Colonic mucosa (tissue), 4 donors: ENCODE measurements at regions not wholly inside any gene's neighbourhood (a gene's known extent, or its start where the extent isn't known, plus 50 kb on each side); places are given as distances from the start of the nearest gene placed in this dataset.

Source experiments
- DNase-seq: peaks from one replicate; pipeline ENCODE4 v3.0.0-alpha.2; 2020
- H3K27ac ChIP-seq: fragments of 200-600 bp; one replicate; pipeline ENCODE4 v1.8.0; 2021
- H3K27me3 ChIP-seq: fragments of 200-600 bp; one replicate; pipeline ENCODE4 v1.8.0; 2021
- H3K36me3 ChIP-seq: fragments of 200-600 bp; one replicate; pipeline ENCODE4 v1.8.0; 2021
- H3K4me1 ChIP-seq: fragments of 200-600 bp; one replicate; pipeline ENCODE4 v1.8.0; 2021; ENCODE audit warnings: mild to moderate bottlenecking
- H3K4me3 ChIP-seq: fragments of 200-600 bp; one replicate; pipeline ENCODE4 v1.8.0; 2021
- H3K9ac ChIP-seq, 2 donors: one replicate each; pipeline ENCODE4 v1.7.0; 2013; ENCODE audit warnings: control low read depth in 2 of 2, low read depth in 2 of 2, low read length in 2 of 2
- H3K9me3 ChIP-seq: fragments of 200-600 bp; one replicate; pipeline ENCODE4 v1.8.0; 2021
- CTCF ChIP-seq: fragments of 200-600 bp; IDR thresholded peaks from one replicate; pipeline ENCODE4 v1.8.0; 2022; ENCODE audit warnings: antibody characterized with exemption, mild to moderate bottlenecking
- intact Hi-C: fragments of 100-400 bp; cut with DNase I; formaldehyde crosslinking; loops from one replicate; pipeline ENCODE4 v1.14.1; 2022
- donor health status: healthy.
- donor health status: DM: no; HTN: no; CAD: no.
- donor health status: DM: no; HTN: no; CAD: no.

GRCh38 chr13:91123456-91124127, 223.9 kb upstream of the MIR17HG start:
- intact Hi-C loops: no loop called here
- H3K27ac ChIP-seq: no peak overlapping the region

GRCh38 chr13:91126806-91127205, 220.7 kb upstream of the MIR17HG start:
- Histone ChIP-seq H3K4me3 (no peak overlapping the region), H3K27me3 (no peaks in the 10 kb centered on the region), H3K27ac (no peak overlapping the region), H3K36me3 (no peaks in the 10 kb centered on the region), H3K4me1 (no peaks in the 10 kb centered on the region), H3K9me3 (no peaks in the 10 kb centered on the region), H3K9ac (no peak overlapping the region)
- no peak for DNase-seq
- no peak for TF ChIP-seq CTCF
- intact Hi-C loops: no loop called here

More at GRCh38 chr13:91123456-91124127, 223.9 kb upstream of the MIR17HG start:
- Histone ChIP-seq H3K9me3 (no peaks in the 10 kb centered on the region), H3K4me3 (no peak overlapping the region), H3K27me3 (no peaks in the 10 kb centered on the region), H3K36me3 (no peaks in the 10 kb centered on the region), H3K4me1 (no peaks in the 10 kb centered on the region), H3K9ac (no peak overlapping the region)
- no peak for DNase-seq
- no peak for TF ChIP-seq CTCF

GRCh38 chr13:91127995-91128394, 219.5 kb upstream of the MIR17HG start:
- Histone ChIP-seq H3K9ac (no peak overlapping the region), H3K27me3 (no peaks in the 10 kb centered on the region), H3K36me3 (no peaks in the 10 kb centered on the region), H3K4me1 (no peaks in the 10 kb centered on the region), H3K27ac (no peak overlapping the region), H3K9me3 (no peaks in the 10 kb centered on the region), H3K4me3 (no peak overlapping the region)
- intact Hi-C loops: no loop called here
- no peak for TF ChIP-seq CTCF
- DNase-seq: no peak

GRCh38 chr13:91132381-91132780, 215.1 kb upstream of the MIR17HG start:
- DNase-seq: no peak
- TF ChIP-seq CTCF: no peak
- H3K9me3 ChIP-seq: no peaks in the 10 kb centered on the region
- H3K4me1 ChIP-seq: no peaks in the 10 kb centered on the region
- no peak overlapping the region for H3K4me3 ChIP-seq
- no peak overlapping the region for H3K27ac ChIP-seq
- H3K9ac ChIP-seq: no peak overlapping the region
- H3K36me3 ChIP-seq: no peaks in the 10 kb centered on the region
- H3K27me3 ChIP-seq: no peaks in the 10 kb centered on the region
- intact Hi-C loops: loop anchor here (5.0 kb wide), 1 partner anchor 55 kb away; no protein-coding TSS in a partner anchor

GRCh38 chr13:91132786-91133185, 214.7 kb upstream of the MIR17HG start:
- Histone ChIP-seq H3K36me3 (no peaks in the 10 kb centered on the region), H3K27ac (no peak overlapping the region), H3K4me1 (no peaks in the 10 kb centered on the region), H3K4me3 (no peak overlapping the region), H3K9me3 (no peaks in the 10 kb centered on the region), H3K9ac (no peak overlapping the region), H3K27me3 (no peaks in the 10 kb centered on the region)
- intact Hi-C loops: loop anchor here (5.0 kb wide), 1 partner anchor 55 kb away; no protein-coding TSS in a partner anchor
- DNase-seq: no peak
- no peak for TF ChIP-seq CTCF
